ENCODE measurements at regions not wholly inside any gene's neighbourhood (a gene's known extent, or its start where the extent isn't known, plus 50 kb on each side); places are given as distances from the start of the nearest gene placed in this dataset.

DNA sequence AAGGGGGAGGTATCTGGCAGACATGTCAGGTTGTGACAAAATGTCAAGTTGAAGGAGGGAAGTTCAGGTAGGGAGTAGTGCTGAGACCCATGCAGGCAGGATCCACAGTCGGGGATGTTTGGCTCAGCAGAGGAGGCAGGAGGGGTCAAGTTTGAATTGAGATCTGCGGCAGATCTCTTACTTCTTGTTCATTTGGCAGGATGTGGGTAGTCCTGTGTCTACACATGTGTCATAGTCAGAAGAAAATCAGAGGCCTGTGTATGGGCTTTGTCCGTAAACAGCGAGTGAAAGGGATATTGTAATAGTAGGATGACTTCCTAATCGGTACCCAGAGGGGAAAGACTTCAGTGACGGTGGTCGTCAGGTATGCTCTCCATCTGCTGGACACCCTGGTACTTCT lies 203.8 kb upstream of the MTPN start:
- TF ChIP-seq, protein P1, sequence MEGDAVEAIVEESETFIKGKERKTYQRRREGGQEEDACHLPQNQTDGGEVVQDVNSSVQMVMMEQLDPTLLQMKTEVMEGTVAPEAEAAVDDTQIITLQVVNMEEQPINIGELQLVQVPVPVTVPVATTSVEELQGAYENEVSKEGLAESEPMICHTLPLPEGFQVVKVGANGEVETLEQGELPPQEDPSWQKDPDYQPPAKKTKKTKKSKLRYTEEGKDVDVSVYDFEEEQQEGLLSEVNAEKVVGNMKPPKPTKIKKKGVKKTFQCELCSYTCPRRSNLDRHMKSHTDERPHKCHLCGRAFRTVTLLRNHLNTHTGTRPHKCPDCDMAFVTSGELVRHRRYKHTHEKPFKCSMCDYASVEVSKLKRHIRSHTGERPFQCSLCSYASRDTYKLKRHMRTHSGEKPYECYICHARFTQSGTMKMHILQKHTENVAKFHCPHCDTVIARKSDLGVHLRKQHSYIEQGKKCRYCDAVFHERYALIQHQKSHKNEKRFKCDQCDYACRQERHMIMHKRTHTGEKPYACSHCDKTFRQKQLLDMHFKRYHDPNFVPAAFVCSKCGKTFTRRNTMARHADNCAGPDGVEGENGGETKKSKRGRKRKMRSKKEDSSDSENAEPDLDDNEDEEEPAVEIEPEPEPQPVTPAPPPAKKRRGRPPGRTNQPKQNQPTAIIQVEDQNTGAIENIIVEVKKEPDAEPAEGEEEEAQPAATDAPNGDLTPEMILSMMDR (IDR thresholded peaks at IDR 0.05; ENCODE audit: low read length), result no peak
- TF ChIP-seq EZH2 (IDR thresholded peaks at IDR 0.05; ENCODE audit: borderline replicate concordance, low read length), result no peak

Measured in OCI-LY1 (cell line).